Hematopoietic multipotent progenitor cell treated with erythropoietin and hydrocortisone succinate and interleukin-3 and kit ligand, for 6 days (in vitro differentiated cells): ENCODE measurements at regions not wholly inside any gene's neighbourhood (a gene's known extent, or its start where the extent isn't known, plus 50 kb on each side); places are given as distances from the start of the nearest gene placed in this dataset.
"Not testable (repeated sequence)": the region's sequence is repeated elsewhere in the genome, so short reads cannot be mapped to it uniquely, and the experiment has no call there.

Source experiments
- DNase-seq: peaks from one replicate; pipeline ENCODE4 v3.0.0-alpha.2; 2015

DNA sequence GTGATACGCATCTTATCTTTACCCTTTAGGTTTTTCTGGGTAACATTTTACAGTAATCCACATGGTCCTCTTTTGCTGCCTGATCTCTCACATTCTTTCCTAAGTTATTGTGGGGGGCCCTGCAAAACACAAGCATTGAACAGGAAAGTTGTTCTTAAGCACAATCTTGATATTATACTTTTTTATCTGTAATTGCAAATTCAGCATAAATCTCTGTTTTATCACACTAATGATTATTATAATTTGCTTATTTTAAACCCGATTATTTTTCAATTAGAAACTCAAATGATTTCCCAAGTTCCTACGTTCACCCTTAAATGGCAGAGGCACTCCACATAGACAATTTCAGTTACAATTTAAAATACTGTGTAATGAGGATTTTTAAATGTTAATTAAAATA is 386.0 kb upstream of the GYPC start:
- no peak for DNase-seq

DNA sequence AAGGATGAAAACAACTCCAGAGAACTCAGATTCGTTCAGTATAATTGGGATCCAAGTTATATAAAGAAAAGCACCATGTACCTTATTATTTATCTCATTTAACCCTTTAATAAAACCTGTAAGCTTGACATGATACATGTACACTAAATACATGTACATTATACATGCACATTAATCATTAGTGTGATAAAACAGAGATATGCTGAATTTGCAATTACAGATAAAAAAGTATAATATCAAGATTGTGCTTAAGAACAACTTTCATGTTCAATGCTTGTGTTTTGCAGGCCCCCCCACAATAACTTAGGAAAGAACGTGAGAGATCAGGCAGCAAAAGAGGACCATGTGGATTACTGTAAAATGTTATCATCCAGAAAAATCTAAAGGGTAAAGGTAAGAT is 385.4 kb upstream of the GYPC start:
- no peak for DNase-seq

DNA sequence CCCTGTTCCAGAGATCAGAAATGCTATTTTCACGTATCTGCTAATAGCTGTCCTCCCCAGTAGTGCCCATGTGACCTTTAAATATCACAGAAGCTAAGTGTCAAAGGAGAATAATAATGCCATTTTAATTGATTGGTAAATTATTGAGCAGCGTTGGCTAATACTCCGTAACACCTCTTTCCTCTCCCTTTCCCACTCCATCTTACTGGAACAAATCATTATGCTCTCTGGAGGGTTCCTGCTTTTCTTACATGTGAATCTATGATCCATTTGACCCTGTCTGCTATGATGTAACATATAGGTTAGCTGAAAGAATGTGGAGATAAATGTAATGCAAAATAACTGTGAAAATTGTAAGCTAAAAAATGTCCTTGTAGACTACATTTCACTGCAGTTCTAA is 383.6 kb upstream of the GYPC start:
- DNase-seq = no peak

DNA sequence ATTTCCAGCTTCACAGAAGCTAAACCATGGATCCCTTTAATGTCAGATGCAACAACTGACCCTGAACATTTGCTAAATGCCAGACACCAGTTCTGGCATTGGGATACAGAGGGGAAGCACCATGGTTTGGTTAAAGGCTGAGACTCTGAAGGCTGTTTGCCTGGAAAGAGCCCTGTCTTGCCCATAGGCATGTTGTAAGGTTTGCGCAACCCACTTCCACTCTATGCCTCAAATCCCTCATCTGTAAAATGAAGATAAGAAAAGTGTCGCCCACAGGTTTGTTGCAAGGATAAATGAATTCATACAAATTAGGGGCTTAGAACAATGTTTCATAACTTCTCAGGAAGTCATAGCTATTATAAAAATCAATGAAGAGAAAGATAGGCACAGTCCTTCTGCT is 380.9 kb upstream of the GYPC start:
- DNase-seq = peak; percentile 8

DNA sequence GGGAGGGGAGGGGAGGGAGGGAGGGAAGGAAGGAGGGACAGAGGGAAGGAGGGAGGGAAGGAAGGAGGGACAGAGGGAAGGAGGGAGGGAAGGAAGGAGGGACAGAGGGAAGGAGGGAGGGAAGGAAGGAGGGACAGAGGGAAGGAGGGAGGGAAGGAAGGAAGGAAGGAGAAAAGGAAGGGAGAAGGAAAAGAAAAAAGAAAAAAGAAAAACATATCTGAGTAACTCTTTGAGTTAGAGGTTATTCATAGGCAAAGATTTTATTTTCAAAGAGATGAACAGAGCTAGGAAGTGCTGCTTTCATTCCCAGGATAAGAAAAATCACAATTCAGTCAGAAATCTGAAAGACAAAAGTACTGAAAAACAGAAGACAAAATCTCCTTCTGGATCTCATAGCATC is 379.7 kb upstream of the GYPC start:
- not testable (repeated sequence) for DNase-seq

DNA sequence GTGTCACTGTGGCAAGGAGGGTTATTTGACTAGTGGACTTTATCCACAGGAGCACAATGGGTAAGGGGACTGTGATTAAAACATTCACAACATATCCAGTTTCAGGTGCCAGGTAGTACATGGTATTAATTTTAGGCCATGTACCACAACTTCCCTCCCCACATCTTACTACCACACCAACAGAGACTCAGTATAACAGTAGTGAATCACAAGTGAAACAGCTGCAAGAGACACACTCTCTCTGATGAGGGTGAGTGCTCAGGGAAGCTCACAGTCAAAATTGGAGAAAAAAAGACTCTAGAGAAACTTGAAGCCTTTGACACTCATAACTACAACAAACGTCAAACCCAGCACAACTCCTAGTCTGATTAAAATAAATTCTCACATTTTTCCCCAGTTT is 367.6 kb upstream of the GYPC start:
- no peak for DNase-seq

DNA sequence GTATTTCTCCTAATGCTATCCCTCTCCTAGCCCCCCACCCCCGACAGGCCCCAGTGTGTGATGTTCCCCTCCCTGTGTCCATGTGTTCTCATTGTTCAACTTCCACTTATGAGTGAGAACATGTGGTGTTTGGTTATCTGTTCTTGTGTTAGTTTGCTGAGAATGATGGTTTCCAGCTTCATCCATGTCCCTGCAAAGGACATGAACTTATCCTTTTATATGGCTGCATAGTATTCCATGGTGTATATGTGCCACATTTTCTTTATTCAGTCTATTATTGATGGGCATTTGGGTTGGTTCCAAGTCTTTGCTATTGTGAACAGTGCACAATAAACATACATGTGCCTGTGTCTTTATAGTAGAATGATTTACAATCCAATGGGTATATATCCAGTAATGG is 362.0 kb upstream of the GYPC start:
- not testable (repeated sequence) for DNase-seq

DNA sequence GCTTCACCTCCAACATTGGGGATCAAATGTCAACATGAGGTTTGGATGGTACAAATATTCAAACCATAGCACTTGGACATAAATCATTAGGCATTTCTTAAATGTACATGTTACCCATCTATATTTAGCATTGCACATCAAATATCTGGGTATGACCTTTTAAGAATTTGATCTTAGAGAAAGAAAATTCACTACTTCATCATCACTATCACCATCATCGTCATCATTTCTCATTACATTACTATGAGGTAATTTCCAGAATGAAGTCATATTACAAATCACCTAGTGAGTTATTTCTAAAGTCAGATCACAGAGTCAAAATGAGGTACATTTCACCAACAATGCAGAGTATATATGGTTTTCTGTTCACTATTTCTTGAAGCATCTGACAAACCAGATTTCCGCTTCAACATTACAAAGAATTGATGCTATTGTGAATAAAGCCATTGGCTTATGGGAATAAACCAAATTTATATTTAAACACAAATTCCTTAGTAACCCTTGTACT is 356.4 kb upstream of the GYPC start:
- DNase-seq = no peak

DNA sequence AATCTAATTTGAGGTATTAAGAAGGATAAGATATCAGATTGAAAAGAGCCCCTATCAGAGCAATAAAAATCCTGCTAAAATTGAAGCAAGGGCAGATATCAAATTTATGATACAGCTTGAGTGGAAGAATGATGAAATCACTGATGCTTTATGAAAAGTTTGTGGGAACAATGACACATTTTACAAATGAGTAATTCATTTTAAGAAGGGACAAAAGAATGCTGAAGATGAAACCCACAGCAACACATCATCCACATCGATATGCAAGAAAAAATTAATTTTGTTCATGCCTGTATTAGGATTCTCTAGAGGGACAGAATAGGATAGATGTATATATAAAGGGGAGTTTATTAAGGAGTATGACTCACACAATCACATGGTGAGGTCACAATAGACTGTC is 355.6 kb upstream of the GYPC start:
- no peak for DNase-seq

DNA sequence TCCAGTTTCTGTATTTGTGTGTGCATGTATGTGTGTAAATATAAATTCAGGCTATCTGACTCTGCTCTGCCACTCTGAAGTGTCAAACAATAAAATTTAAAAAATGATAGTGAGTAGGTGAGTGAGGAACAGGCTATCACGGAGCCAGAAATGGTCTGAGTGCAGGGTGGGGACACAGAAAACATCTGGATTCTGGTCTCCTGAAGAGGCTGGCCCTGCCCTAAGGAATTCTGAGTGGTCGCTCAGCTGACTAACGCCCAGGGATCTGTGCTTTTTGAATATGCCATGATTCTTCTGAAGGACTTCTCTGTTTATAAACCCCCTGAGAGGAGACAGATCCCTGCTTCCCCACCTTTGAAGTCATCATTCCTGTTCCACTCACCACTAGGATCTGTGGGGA is 353.9 kb upstream of the GYPC start:
- no peak for DNase-seq

DNA sequence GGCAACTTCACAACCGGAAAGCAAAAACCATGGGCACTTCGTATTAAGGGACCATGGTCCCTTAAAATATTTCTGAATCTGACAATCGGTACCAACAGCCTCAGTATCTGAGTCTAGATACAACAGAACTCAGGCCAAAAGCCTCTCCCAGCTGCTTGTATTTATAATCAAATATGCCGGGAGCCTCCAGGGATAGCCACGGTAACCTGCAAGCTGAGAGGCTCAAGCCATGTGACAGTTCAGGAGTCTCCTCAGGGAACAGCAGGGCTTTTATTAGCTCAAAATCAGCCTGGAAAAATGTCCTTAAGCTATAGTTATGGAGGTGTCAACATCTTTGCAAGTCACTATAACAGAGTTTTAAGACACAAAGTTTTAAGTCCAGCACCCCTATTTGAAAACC is 352.8 kb upstream of the GYPC start:
- DNase-seq = no peak

DNA sequence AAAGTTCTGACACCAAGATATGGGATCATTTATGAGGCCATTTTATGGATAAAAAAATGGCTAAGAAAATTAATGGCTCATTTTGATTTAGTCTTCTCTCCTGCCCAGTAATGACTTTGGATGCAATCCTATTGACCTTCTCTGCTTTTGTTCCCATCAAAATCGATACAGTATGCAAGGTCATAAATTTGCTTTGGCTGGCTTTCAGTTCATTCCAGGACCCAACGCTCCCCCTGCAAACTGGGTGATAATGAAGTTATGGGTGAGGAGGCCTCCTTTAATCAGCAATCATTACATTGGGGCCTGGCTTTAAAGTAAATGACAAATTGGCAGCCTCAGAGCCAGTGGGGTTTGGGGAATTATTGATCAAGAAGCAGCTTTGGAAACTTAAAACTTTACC is 351.8 kb upstream of the GYPC start:
- no peak for DNase-seq

DNA sequence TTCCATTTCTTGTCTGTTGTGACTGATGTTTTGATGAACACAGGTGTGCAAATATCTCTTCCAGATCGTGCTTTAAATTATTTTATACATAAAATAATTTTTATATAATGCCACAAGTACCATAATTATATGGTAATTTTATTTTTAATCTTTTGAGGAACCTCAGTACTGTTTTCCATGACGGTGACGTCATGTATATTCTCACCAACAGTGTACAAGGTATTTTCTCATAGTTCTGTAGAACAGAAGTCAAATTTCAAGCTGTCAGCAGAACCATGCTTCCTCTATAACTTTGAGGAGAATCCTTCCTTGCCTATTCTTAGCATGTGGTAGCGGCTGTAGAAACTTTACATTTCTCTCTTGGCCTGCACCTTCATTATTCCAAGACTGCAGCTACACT is 349.4 kb upstream of the GYPC start:
- DNase-seq = no peak

DNA sequence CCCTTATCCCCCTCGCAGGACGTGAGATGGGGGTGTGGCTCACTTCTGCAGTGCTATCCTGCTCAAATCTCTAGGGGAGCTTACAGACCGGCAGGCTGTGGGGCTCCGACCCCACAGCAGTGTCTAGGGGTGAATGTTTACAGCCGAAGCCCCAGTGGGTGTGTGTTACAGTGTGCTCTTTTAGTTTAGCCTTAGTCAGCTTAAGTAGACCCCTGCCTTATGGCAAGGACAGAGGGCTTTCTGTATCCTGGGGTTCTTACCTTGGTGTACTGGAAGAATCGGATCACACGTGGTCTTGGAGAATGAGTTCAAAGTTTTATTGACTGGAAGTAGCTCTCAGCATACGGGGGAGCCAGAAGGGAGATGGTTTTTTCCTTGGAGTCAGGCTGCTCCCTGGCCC is 348.2 kb upstream of the GYPC start:
- no peak for DNase-seq

DNA sequence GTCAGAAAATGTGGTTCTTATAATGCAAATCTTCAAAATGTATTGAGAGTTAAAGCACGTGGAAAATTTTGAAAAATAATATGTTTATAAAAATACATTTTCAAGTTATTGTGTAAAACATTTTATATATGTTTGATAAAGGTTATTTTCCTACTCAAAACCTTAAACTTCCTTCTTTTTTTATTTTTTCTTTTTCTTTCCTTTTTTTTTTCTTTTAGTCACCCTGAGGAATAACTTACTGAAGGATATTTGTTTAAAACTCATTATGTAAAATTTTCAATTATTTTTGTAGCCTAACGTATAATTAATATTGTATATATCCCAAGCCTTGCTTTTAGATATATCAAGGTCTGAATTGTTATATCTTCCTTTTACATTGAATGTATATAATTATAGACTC is 346.8 kb upstream of the GYPC start:
- no peak for DNase-seq

DNA sequence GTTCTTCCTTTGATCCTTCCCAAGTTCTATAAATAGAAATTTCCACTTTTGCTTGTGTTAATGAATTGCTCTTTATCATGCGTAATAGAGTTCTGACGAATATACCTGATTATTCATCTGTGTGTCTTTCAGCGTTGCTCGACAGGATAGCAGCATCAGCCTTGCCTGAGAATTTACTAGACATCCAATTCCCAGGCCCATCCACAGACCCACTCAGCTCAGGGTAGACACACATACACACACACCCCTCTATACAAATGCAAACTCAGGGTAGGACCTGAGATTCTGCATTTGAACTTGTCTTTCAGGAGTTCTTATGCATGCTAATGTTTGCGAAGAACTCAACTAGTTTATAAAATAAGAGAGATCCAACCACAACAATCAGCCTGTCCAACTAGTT is 343.4 kb upstream of the GYPC start:
- DNase-seq = no peak

DNA sequence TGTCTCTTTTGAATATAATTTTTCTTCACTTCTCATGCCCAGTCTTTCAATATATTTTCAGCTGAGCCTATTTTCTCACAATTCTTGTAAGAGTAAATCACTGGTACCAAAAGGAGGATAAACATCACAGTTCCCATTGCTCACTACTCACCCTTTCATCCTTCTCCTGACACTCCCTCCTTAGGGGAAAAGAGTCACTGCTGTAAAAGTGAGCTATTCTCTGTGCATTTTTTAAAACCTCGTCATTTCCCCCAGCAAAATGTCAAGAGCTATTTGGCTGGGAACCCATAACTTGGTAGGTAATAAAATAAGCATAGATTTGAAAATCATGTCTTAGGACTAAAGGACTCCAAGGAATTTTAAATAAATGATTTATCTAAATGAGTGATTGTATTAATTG is 340.1 kb upstream of the GYPC start:
- DNase-seq = no peak

DNA sequence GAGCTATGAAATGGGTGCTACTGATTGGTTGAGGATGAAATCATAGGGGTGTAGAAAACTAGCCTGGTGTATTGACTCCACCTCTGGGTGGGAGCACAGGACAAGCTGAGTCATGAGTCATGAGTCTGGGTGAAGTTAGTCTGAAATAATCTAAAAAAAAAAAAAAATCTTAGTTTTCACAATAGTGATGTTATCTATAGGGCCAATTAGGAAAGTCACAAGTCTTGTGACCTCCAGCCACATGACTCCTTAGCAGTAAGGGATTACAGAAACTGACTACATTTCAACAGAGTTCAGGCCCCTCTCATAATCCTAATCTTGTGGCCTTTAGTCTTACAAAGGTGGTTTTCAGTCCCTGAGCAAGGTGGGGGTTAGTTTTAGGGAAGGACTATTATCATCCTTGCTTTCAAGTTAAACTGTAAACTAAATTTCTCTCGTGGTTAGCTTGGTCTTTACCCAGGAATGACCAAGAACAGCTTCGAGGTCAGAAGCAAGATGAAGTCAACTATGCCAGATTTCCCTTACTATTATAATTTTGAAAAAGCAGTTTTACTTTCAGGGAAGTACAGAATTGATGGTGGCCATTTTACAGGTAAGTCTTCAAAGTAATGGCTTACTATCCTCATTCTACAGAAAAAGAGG is 338.0 kb upstream of the GYPC start:
- DNase-seq = peak; percentile 7

DNA sequence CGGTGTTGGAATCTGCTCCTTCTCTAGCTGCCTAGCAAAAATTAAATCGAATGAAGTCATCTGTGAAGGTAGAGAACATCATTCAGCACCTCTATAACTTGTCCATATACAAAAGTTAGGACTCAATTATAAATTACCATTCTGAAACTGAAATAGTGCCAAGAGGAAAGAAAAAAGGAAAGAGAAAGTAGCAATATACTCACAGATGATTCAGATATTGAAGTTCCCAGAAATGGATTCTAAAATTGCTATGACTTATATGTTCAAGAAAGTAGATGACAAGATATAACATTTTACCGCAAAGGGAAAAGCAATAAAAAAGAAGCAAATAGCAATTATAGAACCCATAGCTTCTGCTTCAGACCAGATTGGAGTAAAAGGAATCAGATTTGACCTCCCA is 333.6 kb upstream of the GYPC start:
- no peak for DNase-seq

DNA sequence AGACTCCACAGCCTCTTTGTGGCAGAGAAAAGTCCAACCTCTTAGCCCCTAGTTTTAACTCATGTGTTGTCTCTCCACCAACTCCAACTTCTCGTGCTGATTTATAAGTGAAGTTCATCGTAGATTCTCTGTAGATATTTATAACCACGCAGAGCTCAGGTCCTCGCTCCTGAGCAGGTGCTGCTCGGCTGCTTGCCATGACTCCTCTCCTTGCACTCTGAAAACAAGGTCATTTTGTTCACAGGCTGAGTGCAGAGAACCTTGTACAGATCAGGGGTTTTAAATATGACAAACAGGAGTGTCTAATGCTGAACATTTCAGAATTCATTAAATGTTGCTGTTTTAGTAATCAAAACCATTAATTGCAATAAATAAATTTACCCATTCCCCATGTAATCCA is 330.8 kb upstream of the GYPC start:
- no peak for DNase-seq

DNA sequence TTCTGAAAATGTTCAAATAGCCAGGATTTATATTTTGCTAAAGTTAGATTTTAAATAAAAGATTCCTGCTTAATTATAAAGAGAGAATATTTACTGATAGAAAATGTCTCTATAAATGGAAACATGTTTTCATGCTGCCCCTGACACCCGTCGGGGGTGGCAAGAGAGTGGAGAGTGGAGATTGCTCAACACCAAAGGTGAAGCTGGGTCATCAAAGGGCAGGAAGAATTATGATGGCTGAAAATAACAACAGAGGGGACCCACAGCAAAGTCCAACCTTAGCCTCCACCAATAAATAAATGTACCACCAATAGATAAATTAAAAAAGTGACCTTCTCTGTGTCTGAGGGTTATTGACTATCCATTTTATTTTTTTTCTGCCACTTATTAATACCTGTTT is 326.8 kb upstream of the GYPC start:
- no peak for DNase-seq

DNA sequence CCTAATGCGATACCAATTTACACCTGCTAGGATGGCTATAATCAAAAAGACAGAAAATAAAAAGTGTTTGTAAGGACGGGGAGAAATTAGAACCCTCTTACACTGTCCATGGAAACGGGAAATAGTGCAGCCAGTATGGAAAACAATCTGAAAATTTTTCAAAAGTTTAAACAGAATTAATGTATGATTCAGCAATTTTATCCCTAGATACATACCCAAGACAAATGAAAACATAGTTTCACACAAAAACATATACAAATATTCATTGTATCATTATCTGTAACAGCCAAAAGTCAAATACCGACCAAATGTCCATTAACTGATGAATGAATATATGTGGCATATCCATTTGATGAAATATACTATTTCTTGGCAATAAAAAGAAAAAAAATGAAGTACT is 313.5 kb upstream of the GYPC start:
- no peak for DNase-seq

DNA sequence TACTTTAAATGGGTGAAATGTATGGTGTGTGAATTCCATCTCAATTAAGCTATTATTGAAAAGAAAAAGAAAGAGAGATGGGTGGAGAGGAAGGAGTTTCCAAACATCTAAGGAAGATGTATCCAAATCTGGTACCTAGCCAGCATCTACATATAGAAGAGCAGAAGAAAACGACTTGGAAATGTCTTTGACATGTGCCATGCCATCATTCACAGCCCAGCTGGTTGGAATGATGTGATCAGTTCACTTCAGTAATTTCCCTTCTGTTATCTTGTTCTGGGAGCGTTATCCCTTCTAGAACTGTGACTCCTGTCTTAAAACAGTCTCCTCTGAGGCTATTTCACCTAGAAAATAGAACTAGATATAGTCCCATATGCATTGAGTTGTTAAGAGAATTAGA is 312.8 kb upstream of the GYPC start:
- DNase-seq = no peak

DNA sequence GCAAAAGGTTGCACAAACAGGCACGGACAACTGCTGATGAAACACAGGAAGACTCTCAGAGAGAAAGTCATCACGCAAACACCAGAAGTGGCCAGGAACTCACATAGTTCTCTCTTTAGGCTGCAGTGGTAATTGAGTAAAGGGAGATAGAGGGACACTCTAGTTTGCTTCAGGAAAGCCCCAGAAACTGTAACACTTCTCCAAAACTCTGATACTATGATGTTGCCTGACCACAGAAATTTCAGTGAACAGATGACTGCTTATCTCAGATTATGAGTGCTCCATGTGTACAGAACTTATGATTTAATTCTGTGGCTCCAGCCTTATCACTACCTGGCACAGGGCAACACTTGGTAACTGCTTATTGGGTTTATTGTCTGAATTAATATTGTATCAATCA is 311.5 kb upstream of the GYPC start:
- peak; percentile 52 for DNase-seq

DNA sequence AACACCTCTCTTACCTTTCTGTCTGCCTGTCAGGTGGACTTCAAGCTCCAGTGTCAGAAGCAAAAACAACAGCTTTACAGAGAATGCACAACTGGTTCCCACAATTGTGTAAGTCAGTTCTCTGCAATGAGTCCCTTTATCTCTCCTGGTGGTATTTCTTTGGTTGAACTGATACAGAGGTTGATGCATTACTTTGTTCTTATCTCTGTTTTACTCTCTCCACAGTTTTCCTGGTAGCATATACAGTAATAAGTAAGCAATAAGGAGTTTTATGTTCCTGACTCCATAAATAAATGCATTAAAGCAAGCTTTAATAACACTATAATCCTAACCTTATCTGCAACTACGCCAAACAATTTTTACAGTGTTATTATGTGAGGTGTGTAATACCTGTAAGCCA is 310.3 kb upstream of the GYPC start:
- no peak for DNase-seq

DNA sequence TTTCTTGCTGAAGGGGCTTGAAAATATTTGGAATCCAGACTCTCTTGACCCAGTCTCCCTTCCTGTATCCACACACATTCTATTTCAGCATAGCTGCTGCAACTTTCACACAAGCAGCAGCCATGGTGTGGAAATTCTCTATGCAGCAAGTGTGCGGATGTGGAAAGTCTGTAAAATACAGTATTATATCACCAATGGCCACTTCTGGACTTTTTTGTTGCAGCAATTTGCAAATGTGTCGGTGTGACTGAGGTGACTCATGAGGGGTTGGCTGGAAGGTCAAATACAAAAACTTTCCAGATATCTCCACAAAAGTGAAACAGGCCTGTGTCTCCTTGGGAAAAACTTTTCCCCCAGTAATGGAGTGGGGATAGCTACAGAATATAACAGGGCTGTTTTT is 299.3 kb upstream of the GYPC start:
- no peak for DNase-seq
